ENCODE measurements at regions not wholly inside any gene's neighbourhood (a gene's known extent, or its start where the extent isn't known, plus 50 kb on each side); places are given as distances from the start of the nearest gene placed in this dataset.

GRCh38 chr10:128915630-128916029, 551.4 kb upstream of the MGMT start:
- TF ChIP-seq CTCF (IDR thresholded peaks at IDR 0.05; ENCODE audit: unreplicated experiment in 3 of 3), result no peak

DNA sequence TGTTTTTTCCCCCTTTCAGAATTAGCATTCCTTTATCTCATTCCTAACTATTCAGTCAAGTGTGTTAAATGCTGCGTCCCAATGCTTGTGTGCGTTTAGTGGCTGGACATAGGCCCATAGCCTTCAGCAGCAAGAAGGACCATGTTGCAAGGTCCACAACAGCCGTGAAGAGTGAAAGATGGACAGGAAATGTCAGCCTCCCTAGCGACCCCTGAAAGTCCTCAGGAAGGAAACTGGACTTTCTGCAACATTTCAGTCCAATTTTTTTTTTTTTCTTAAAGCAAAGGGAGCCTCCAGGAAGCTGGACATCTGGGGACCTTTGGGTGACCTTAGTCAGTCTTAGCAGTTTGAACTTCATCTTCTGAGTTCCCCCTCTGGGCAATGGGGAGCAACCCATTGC, 550.7 kb upstream of the MGMT start:
- Mint-ChIP-seq H3K4me1 (peaks cover 42% of the 10 kb centered on the region), H3K36me3 (ENCODE audit: low read depth) (no peaks in the 10 kb centered on the region), H3K4me3 (no peak overlapping the region), H3K27ac (peak overlapping the region in 2 of 3 experiments; percentile 10 to 53), H3K27me3 (ENCODE audit: low read depth) (peaks cover 4% of the 10 kb centered on the region), H3K9me3 (peaks cover 8% of the 10 kb centered on the region)
- no peak for TF ChIP-seq CTCF (IDR thresholded peaks at IDR 0.05; ENCODE audit: unreplicated experiment in 3 of 3)

More at GRCh38 chr10:128915630-128916029, 551.4 kb upstream of the MGMT start:
- Mint-ChIP-seq H3K36me3 (ENCODE audit: low read depth) (no peaks in the 10 kb centered on the region), H3K4me3 (no peak overlapping the region), H3K27ac (no peak overlapping the region), H3K27me3 (ENCODE audit: low read depth) (peaks cover 4% of the 10 kb centered on the region), H3K4me1 (peaks cover 39% of the 10 kb centered on the region), H3K9me3 (peaks cover 8% of the 10 kb centered on the region)

- peaks cover 11% of the 10 kb centered on the region for H3K9me3 Mint-ChIP-seq
- H3K36me3 Mint-ChIP-seq (ENCODE audit: low read depth), result no peaks in the 10 kb centered on the region
- TF ChIP-seq CTCF (IDR thresholded peaks at IDR 0.05; ENCODE audit: unreplicated experiment in 3 of 3), result no peak
- H3K4me3 Mint-ChIP-seq, result no peak overlapping the region
- peak overlapping the region; percentile 66 to 78 (median 71) for H3K27ac Mint-ChIP-seq
- H3K4me1 Mint-ChIP-seq, result peaks cover 34% of the 10 kb centered on the region
- H3K27me3 Mint-ChIP-seq (ENCODE audit: low read depth), result peaks cover 8% of the 10 kb centered on the region
These were observed 545.5 kb upstream of the MGMT start for GRCh38 chr10:128921389-128922022.

GRCh38 chr10:128922172-128922571, 544.9 kb upstream of the MGMT start:
- Mint-ChIP-seq H3K9me3 (peaks cover 11% of the 10 kb centered on the region), H3K27ac (peak overlapping the region; percentile 66 to 78 (median 71)), H3K4me1 (peaks cover 39% of the 10 kb centered on the region), H3K4me3 (no peak overlapping the region), H3K36me3 (ENCODE audit: low read depth) (no peaks in the 10 kb centered on the region), H3K27me3 (ENCODE audit: low read depth) (peaks cover 8% of the 10 kb centered on the region)
- TF ChIP-seq CTCF (IDR thresholded peaks at IDR 0.05; ENCODE audit: unreplicated experiment in 3 of 3), result no peak

DNA sequence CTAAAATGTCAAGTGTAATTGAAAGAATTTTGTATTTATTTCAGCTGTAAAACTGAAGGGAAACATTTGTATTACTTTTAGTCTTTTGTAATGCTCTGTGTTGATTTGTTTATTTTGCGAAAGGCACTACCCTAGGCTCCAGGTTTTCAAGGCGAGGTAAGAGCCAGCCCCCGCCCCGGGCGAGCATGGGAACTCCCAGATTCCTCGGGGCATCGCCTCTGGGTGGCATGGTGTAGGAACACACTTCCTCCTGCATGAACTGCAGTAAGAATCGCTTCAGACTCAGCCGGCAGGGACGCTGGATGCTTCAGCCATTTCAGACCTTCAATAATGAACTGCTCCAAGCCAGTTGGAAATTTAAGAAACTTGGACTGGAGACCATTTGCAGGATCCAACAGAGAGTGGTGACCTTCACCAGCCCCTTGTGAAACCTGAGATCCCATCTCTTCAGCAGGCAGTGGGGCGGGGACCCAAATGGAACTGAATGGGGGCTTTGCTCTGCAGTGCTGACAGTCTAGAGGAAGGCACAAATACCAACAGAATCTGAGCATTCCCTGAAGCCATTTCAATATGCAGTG, 544.3 kb upstream of the MGMT start:
- H3K27me3 Mint-ChIP-seq (ENCODE audit: low read depth), result peaks cover 8% of the 10 kb centered on the region
- H3K27ac Mint-ChIP-seq, result peak overlapping the region; percentile 66 to 78 (median 71)
- peaks cover 11% of the 10 kb centered on the region for H3K9me3 Mint-ChIP-seq
- no peak overlapping the region for H3K4me3 Mint-ChIP-seq
- H3K4me1 Mint-ChIP-seq, result peaks cover 45% of the 10 kb centered on the region
- no peaks in the 10 kb centered on the region for H3K36me3 Mint-ChIP-seq (ENCODE audit: low read depth)
- TF ChIP-seq CTCF (IDR thresholded peaks at IDR 0.05; ENCODE audit: unreplicated experiment in 3 of 3), result no peak

DNA sequence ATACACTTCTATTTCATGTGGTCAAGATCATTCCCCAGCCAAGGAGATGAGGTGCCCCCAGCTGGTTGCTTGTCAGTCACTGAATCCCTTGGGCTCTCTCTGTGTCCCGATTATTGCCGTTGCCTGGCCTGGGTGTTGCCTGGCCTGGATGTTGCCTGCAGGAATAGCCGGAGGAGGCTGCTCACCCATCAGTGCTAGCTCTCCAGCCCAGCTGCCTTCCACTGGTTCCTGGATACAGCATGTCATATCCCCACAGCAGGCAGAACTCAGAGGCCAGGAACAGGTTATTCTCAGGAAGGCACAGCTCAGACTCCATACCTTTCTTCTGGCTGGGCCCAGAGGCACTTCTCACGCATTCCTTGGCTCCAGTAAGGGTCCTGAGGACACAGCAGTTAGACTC, 542.1 kb upstream of the MGMT start:
- Mint-ChIP-seq H3K27ac (peak overlapping the region in 1 of 3 experiments; percentile 23), H3K4me3 (no peak overlapping the region), H3K9me3 (peaks cover 6% of the 10 kb centered on the region), H3K36me3 (ENCODE audit: low read depth) (no peaks in the 10 kb centered on the region), H3K27me3 (ENCODE audit: low read depth) (peaks cover 7% of the 10 kb centered on the region), H3K4me1 (peaks cover 61% of the 10 kb centered on the region)
- TF ChIP-seq CTCF (IDR thresholded peaks at IDR 0.05; ENCODE audit: unreplicated experiment in 3 of 3), result no peak
